ENCODE measurements at regions not wholly inside any gene's neighbourhood (a gene's known extent, or its start where the extent isn't known, plus 50 kb on each side); places are given as distances from the start of the nearest gene placed in this dataset.

GRCh38 chr10:3668276-3668965, 116.6 kb downstream of the KLF6 start:
- TF ChIP-seq CTCF (conservative IDR thresholded peaks at IDR 0.05; ENCODE audit: low read depth, low read length) (no peak), EZH2 (IDR thresholded peaks at IDR 0.05; ENCODE audit: borderline replicate concordance, low read depth, low read length, poor library complexity, severe bottlenecking) (no peak)

Measured in A673 (cell line).